Uterus (tissue), 3 donors: ENCODE measurements at regions not wholly inside any gene's neighbourhood (a gene's known extent, or its start where the extent isn't known, plus 50 kb on each side); places are given as distances from the start of the nearest gene placed in this dataset.

ENCODE experiments used
- DNase-seq, 2 donors: peaks; one replicate each; pipeline ENCODE4 v3.0.0-alpha.2; 2019 to 2020
- H3K27ac ChIP-seq, 2 donors: fragments of 200-600 bp; sonication (generic); 1 replicate in 1 of 2; 2 replicates in 1 of 2; pipeline ENCODE4 v1.5.1; 2016 to 2018
- H3K27me3 ChIP-seq, 2 donors: fragments of 200-600 bp; sonication (generic); one replicate each; pipeline ENCODE4 v1.5.1; 2018 to 2019; ENCODE audit warnings: control low read depth in 1 of 2
- H3K36me3 ChIP-seq, 2 donors: fragments of 200-600 bp; sonication (generic); one replicate each; pipeline ENCODE4 v1.5.1; 2019; ENCODE audit warnings: control low read depth in 1 of 2
- H3K4me1 ChIP-seq, 2 donors: fragments of 200-600 bp; sonication (generic); one replicate each; pipeline ENCODE4 v1.5.1; 2018 to 2019; ENCODE audit warnings: control low read depth in 1 of 2
- H3K4me3 ChIP-seq, 2 donors: fragments of 200-600 bp; sonication (generic); 1 replicate in 1 of 2; 2 replicates in 1 of 2; pipeline ENCODE4 v1.5.1; 2018 to 2019; ENCODE audit warnings: mild to moderate bottlenecking in 1 of 2
- H3K9me3 ChIP-seq, 2 donors: fragments of 200-600 bp; sonication (generic); one replicate each; pipeline ENCODE4 v1.5.1; 2019; ENCODE audit warnings: control low read depth in 1 of 2
- POLR2A ChIP-seq, 2 donors: fragments of 450-650 bp; IDR thresholded peaks; one replicate each; pipeline ENCODE4 v1.6.1; 2016; ENCODE audit warnings: antibody characterized with exemption in 2 of 2, mild to moderate bottlenecking in 1 of 2, moderate library complexity in 1 of 2
- intact Hi-C: fragments of 100-400 bp; cut with DNase I; formaldehyde crosslinking; loops from one replicate; pipeline ENCODE4 v1.15.1; 2023; ENCODE audit warnings: low total_unique reads
- TF ChIP-seq, protein P1 (sequence below), 4 experiments: fragments of 200-600 bp in 2 of 4; fragments of 450-650 bp in 2 of 4; sonication (generic) in 2 of 4; IDR thresholded peaks; one replicate each; pipeline ENCODE4 v1.5.1; 2016 to 2019; ENCODE audit warnings: antibody characterized with exemption in 4 of 4, mild to moderate bottlenecking in 2 of 4, moderate library complexity in 1 of 4
- donor health status: DM: yes; HTN: yes; CAD: no.

GRCh38 chr2:71880287-71880686 lies 267.4 kb downstream of the CYP26B1 start:
- TF ChIP-seq, protein P1, sequence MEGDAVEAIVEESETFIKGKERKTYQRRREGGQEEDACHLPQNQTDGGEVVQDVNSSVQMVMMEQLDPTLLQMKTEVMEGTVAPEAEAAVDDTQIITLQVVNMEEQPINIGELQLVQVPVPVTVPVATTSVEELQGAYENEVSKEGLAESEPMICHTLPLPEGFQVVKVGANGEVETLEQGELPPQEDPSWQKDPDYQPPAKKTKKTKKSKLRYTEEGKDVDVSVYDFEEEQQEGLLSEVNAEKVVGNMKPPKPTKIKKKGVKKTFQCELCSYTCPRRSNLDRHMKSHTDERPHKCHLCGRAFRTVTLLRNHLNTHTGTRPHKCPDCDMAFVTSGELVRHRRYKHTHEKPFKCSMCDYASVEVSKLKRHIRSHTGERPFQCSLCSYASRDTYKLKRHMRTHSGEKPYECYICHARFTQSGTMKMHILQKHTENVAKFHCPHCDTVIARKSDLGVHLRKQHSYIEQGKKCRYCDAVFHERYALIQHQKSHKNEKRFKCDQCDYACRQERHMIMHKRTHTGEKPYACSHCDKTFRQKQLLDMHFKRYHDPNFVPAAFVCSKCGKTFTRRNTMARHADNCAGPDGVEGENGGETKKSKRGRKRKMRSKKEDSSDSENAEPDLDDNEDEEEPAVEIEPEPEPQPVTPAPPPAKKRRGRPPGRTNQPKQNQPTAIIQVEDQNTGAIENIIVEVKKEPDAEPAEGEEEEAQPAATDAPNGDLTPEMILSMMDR (IDR thresholded peaks at IDR 0.05) = no peak
- no peak for TF ChIP-seq POLR2A (IDR thresholded peaks at IDR 0.05)
- Histone ChIP-seq H3K9me3 (no peaks in the 10 kb centered on the region), H3K27ac (no peak overlapping the region), H3K27me3 (no peaks in the 10 kb centered on the region), H3K36me3 (no peaks in the 10 kb centered on the region), H3K4me3 (no peak overlapping the region), H3K4me1 (no peaks in the 10 kb centered on the region)
- no peak for DNase-seq
- intact Hi-C loops = no loop called here

- no peak for DNase-seq
- H3K4me1 ChIP-seq = no peaks in the 10 kb centered on the region
- TF ChIP-seq, protein P1 (IDR thresholded peaks at IDR 0.05) = no peak
- no peak for TF ChIP-seq POLR2A (IDR thresholded peaks at IDR 0.05)
- intact Hi-C loops = no loop called here
- no peaks in the 10 kb centered on the region for H3K27me3 ChIP-seq
- no peak overlapping the region for H3K4me3 ChIP-seq
- H3K9me3 ChIP-seq = no peaks in the 10 kb centered on the region
- H3K36me3 ChIP-seq = no peaks in the 10 kb centered on the region
- no peak overlapping the region for H3K27ac ChIP-seq
Observed at GRCh38 chr2:71879509-71880184, 268.0 kb downstream of the CYP26B1 start.

DNA sequence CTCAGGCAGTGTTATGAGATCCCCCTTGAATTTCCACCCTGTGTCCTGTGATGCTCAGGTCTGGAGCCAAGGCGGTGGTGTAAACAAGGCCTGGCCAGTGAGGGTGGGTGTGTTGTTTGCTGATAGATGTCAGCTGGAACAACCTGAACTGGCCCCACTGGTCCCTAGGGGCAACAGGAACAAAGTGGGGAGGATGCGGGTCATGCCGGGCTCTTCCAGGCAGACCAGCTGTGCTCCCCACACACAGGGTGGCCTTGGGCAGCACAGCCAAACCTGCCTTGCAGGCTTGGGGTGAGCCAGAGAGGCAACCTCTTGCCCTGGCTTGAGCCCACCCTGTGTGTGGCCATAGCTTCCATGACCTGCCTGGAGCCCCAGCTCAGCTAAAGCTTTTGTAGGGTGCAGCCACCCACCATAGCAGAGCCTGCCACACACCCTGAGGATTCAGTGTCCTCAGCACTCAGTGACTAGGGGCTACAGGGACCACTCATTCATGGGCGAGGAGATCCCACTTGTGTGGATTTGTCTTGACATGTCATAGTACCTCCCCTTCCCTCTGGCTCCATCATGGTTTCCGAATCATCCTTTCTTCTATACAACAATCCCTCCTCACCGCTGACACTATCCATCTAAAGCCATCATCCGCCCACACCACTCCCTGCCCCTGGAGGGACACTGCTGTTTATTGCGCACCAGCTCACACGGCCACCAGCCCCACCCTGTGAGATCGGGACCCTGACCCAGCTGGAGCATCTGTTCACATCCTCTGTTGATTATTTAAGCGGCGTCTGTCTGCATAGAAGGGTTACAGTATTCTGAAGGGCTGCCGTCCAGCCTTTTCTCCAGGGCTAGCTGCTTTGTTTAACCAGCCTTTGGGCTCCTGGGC lies 268.8 kb downstream of the CYP26B1 start:
- TF ChIP-seq POLR2A (IDR thresholded peaks at IDR 0.05) = no peak
- TF ChIP-seq, protein P1 (IDR thresholded peaks at IDR 0.05) = no peak
- intact Hi-C loops = no loop called here
- no peak overlapping the region for H3K4me3 ChIP-seq
- H3K4me1 ChIP-seq = no peaks in the 10 kb centered on the region
- H3K27me3 ChIP-seq = no peaks in the 10 kb centered on the region
- H3K36me3 ChIP-seq = no peaks in the 10 kb centered on the region
- H3K27ac ChIP-seq = no peak overlapping the region
- DNase-seq = no peak
- H3K9me3 ChIP-seq = no peaks in the 10 kb centered on the region

DNA sequence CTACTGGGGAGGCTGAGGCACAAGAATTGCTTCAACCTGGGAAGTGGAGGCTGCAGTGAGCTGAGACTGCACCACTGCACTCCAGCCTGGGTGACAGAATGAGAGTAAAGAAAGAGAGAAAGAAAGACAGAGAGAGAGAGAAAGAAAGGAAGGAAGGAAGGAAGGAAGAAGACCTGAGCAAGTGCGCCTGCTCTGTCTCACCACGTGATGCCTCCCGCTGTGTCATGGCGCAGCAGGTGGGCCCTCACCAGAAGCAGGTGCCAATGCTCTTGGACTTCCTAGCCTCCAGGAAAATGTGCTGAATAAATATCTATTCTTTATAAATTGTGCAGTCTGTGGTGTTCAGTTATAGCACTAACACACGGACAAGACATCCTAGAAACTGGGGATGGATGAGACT lies 270.0 kb downstream of the CYP26B1 start:
- no peaks in the 10 kb centered on the region for H3K9me3 ChIP-seq
- no peak overlapping the region for H3K27ac ChIP-seq
- H3K4me1 ChIP-seq = no peaks in the 10 kb centered on the region
- intact Hi-C loops = no loop called here
- TF ChIP-seq POLR2A (IDR thresholded peaks at IDR 0.05) = no peak
- TF ChIP-seq, protein P1 (IDR thresholded peaks at IDR 0.05) = no peak
- DNase-seq = no peak
- no peak overlapping the region for H3K4me3 ChIP-seq
- no peaks in the 10 kb centered on the region for H3K27me3 ChIP-seq
- no peaks in the 10 kb centered on the region for H3K36me3 ChIP-seq
